ENCODE measurements at regions not wholly inside any gene's neighbourhood (a gene's known extent, or its start where the extent isn't known, plus 50 kb on each side); places are given as distances from the start of the nearest gene placed in this dataset.
"Not testable (repeated sequence)": the region's sequence is repeated elsewhere in the genome, so short reads cannot be mapped to it uniquely, and the experiment has no call there.

GRCh38 chr1:116834595-116834994 lies 75.1 kb upstream of the PTGFRN start:
- Histone ChIP-seq H3K9ac (ENCODE audit: low read length) (no peak overlapping the region), H3K36me3 (ENCODE audit: control insufficient read depth, insufficient read depth, low read length) (no peaks in the 10 kb centered on the region), H3K27me3 (ENCODE audit: control insufficient read depth, insufficient read depth, low read length) (no peaks in the 10 kb centered on the region), H3K27ac (ENCODE audit: low read depth, low read length) (no peak overlapping the region), H3K4me1 (ENCODE audit: control insufficient read depth, insufficient read depth, low read length) (peaks cover 4% of the 10 kb centered on the region), H3K4me3 (ENCODE audit: low read length) (no peak overlapping the region)

DNA sequence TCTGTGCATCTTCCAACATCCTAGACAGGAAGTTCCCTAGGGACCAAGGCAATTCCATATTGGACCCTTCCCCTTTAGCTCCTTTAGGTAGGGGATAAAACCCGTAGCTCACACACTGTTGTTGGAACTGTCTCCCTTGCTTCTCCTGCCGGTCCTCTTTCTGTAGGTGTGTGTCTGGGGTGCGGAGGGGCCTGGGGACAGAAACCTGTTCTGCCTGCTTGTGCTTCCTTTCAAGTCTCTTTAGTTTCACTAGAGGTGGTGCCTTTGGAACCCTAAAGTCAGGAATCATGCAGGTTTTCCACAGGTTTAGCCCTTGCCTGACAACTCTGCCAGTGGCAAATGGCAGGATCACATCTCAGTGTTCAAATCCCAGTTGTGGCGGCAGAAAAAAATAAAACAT lies 74.6 kb upstream of the PTGFRN start:
- H3K27ac ChIP-seq (ENCODE audit: low read depth, low read length) = no peak overlapping the region
- H3K4me3 ChIP-seq (ENCODE audit: low read length) = no peak overlapping the region
- H3K36me3 ChIP-seq (ENCODE audit: control insufficient read depth, insufficient read depth, low read length) = no peaks in the 10 kb centered on the region
- H3K9ac ChIP-seq (ENCODE audit: low read length) = no peak overlapping the region
- H3K4me1 ChIP-seq (ENCODE audit: control insufficient read depth, insufficient read depth, low read length) = peaks cover 4% of the 10 kb centered on the region
- H3K27me3 ChIP-seq (ENCODE audit: control insufficient read depth, insufficient read depth, low read length) = no peaks in the 10 kb centered on the region

- Histone ChIP-seq H3K27ac (ENCODE audit: low read depth, low read length) (no peak overlapping the region), H3K4me1 (ENCODE audit: control insufficient read depth, insufficient read depth, low read length) (peaks cover 4% of the 10 kb centered on the region), H3K27me3 (ENCODE audit: control insufficient read depth, insufficient read depth, low read length) (no peaks in the 10 kb centered on the region), H3K4me3 (ENCODE audit: low read length) (no peak overlapping the region), H3K36me3 (ENCODE audit: control insufficient read depth, insufficient read depth, low read length) (no peaks in the 10 kb centered on the region), H3K9ac (ENCODE audit: low read length) (no peak overlapping the region)
Observed at GRCh38 chr1:116836099-116836498, 73.6 kb upstream of the PTGFRN start.

DNA sequence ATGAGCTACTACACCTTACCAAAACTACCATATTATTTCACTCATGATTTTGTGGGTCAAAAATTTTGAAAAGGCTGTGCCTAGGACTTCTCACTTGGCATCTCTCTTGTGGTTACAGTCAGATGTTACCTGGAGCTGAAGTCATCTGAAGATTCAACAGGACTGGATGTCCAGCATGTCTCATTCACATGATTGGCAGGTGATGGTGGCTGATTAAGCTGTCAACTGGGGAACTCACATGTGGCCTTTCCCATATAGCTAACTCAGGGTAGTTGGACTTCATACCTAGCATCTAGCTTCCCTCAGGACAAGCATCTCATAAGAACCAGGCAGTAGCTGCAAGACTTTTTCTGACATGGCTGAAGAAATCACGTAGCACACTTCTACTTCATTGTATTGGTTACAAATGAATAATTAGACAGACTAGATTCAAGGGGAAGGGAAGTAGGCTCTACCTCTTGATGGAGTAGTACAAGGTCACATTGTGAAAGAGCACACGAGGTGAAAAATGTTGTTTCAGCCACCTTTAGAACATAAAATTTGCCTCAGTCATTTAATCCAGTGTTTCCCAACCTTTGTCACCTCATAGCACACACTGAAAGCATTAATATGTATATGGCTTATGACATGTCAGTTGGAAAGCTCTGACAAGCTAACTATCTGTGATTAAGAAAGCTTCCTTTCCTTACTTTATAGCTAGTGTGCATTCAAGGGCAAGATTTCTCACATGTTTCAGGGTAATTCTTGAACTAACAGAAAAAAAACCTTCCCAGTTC lies 68.0 kb upstream of the PTGFRN start:
- Histone ChIP-seq H3K9ac (ENCODE audit: low read length) (no peak overlapping the region), H3K4me3 (ENCODE audit: low read length) (no peak overlapping the region), H3K4me1 (ENCODE audit: control insufficient read depth, insufficient read depth, low read length) (no peaks in the 10 kb centered on the region), H3K27me3 (ENCODE audit: control insufficient read depth, insufficient read depth, low read length) (no peaks in the 10 kb centered on the region), H3K27ac (ENCODE audit: low read depth, low read length) (no peak overlapping the region), H3K36me3 (ENCODE audit: control insufficient read depth, insufficient read depth, low read length) (no peaks in the 10 kb centered on the region)

- Histone ChIP-seq H3K9ac (ENCODE audit: low read length) (no peak overlapping the region), H3K4me3 (ENCODE audit: low read length) (no peak overlapping the region), H3K27ac (ENCODE audit: low read depth, low read length) (no peak overlapping the region), H3K4me1 (ENCODE audit: control insufficient read depth, insufficient read depth, low read length) (no peaks in the 10 kb centered on the region), H3K36me3 (ENCODE audit: control insufficient read depth, insufficient read depth, low read length) (no peaks in the 10 kb centered on the region), H3K27me3 (ENCODE audit: control insufficient read depth, insufficient read depth, low read length) (no peaks in the 10 kb centered on the region)
Observed at GRCh38 chr1:116842654-116843053, 67.1 kb upstream of the PTGFRN start.

DNA sequence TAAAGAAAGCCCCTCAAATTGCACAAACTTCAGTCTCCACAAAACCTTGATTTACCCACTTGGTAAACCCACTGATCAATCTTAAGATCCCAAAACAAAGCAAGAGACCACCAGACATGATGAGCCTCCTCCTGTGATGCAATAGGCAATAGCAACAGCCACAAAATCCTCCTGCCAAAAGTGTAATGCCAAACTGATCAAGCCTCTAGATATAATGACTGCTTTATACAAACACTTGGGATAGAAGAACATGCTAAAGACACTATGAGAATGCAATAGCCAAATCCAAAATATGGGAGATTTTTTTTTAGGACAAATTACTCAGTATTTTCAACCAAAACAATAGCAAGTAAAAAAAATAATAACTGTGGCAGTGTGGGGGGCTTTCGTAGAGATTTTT lies 64.9 kb upstream of the PTGFRN start:
- H3K36me3 ChIP-seq (ENCODE audit: control insufficient read depth, insufficient read depth, low read length) = no peaks in the 10 kb centered on the region
- H3K27me3 ChIP-seq (ENCODE audit: control insufficient read depth, insufficient read depth, low read length) = no peaks in the 10 kb centered on the region
- H3K9ac ChIP-seq (ENCODE audit: low read length) = no peak overlapping the region
- H3K4me3 ChIP-seq (ENCODE audit: low read length) = no peak overlapping the region
- no peaks in the 10 kb centered on the region for H3K4me1 ChIP-seq (ENCODE audit: control insufficient read depth, insufficient read depth, low read length)
- H3K27ac ChIP-seq (ENCODE audit: low read depth, low read length) = no peak overlapping the region

GRCh38 chr1:116847190-116847589 lies 62.5 kb upstream of the PTGFRN start:
- H3K4me3 ChIP-seq (ENCODE audit: low read length) = no peak overlapping the region
- no peaks in the 10 kb centered on the region for H3K27me3 ChIP-seq (ENCODE audit: control insufficient read depth, insufficient read depth, low read length)
- H3K27ac ChIP-seq (ENCODE audit: low read depth, low read length) = peak overlapping the region; percentile 52
- no peak overlapping the region for H3K9ac ChIP-seq (ENCODE audit: low read length)
- H3K4me1 ChIP-seq (ENCODE audit: control insufficient read depth, insufficient read depth, low read length) = no peaks in the 10 kb centered on the region
- H3K36me3 ChIP-seq (ENCODE audit: control insufficient read depth, insufficient read depth, low read length) = no peaks in the 10 kb centered on the region

GRCh38 chr1:116847688-116848531 lies 61.8 kb upstream of the PTGFRN start:
- Histone ChIP-seq H3K27ac (ENCODE audit: low read depth, low read length) (peak overlapping the region; percentile 52), H3K36me3 (ENCODE audit: control insufficient read depth, insufficient read depth, low read length) (no peaks in the 10 kb centered on the region), H3K4me3 (ENCODE audit: low read length) (no peak overlapping the region), H3K27me3 (ENCODE audit: control insufficient read depth, insufficient read depth, low read length) (no peaks in the 10 kb centered on the region), H3K9ac (ENCODE audit: low read length) (no peak overlapping the region), H3K4me1 (ENCODE audit: control insufficient read depth, insufficient read depth, low read length) (no peaks in the 10 kb centered on the region)

- no peaks in the 10 kb centered on the region for H3K36me3 ChIP-seq (ENCODE audit: control insufficient read depth, insufficient read depth, low read length)
- H3K4me3 ChIP-seq (ENCODE audit: low read length) = no peak overlapping the region
- peaks cover 20% of the 10 kb centered on the region for H3K4me1 ChIP-seq (ENCODE audit: control insufficient read depth, insufficient read depth, low read length)
- H3K9ac ChIP-seq (ENCODE audit: low read length) = no peak overlapping the region
- H3K27ac ChIP-seq (ENCODE audit: low read depth, low read length) = no peak overlapping the region
- no peaks in the 10 kb centered on the region for H3K27me3 ChIP-seq (ENCODE audit: control insufficient read depth, insufficient read depth, low read length)
Observed at GRCh38 chr1:116850436-116850835, 59.3 kb upstream of the PTGFRN start.

DNA sequence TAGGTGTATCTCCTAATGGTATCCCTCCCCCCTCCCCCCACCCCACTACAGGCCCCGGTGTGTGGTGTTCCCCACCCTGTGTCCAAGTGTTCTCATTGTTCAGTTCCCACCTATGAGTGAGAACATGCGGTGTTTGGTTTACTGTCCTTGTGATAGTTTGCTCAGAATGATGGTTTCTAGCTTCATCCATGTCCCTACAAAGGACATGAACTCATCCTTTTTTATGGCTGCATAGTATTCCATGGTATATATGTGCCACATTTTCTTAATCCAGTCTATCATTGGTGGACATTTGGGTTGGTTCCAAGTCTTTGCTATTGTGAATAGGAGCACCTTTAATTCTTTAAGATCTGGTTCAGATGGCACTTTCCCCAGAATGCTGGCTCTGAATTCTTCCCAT lies 58.5 kb upstream of the PTGFRN start:
- not testable (repeated sequence) for H3K4me3 ChIP-seq (ENCODE audit: low read length); H3K27me3 ChIP-seq (ENCODE audit: control insufficient read depth, insufficient read depth, low read length); H3K27ac ChIP-seq (ENCODE audit: low read depth, low read length); H3K9ac ChIP-seq (ENCODE audit: low read length); H3K36me3 ChIP-seq (ENCODE audit: control insufficient read depth, insufficient read depth, low read length)
- H3K4me1 ChIP-seq (ENCODE audit: control insufficient read depth, insufficient read depth, low read length) = peaks cover 28% of the 10 kb centered on the region

- Histone ChIP-seq H3K36me3 (ENCODE audit: control insufficient read depth, insufficient read depth, low read length) (no peaks in the 10 kb centered on the region), H3K27me3 (ENCODE audit: control insufficient read depth, insufficient read depth, low read length) (no peaks in the 10 kb centered on the region), H3K4me1 (ENCODE audit: control insufficient read depth, insufficient read depth, low read length) (peaks cover 29% of the 10 kb centered on the region), H3K9ac (ENCODE audit: low read length) (no peak overlapping the region), H3K27ac (ENCODE audit: low read depth, low read length) (no peak overlapping the region), H3K4me3 (ENCODE audit: low read length) (no peak overlapping the region)
Observed at GRCh38 chr1:116851846-116852245, 57.9 kb upstream of the PTGFRN start.

DNA sequence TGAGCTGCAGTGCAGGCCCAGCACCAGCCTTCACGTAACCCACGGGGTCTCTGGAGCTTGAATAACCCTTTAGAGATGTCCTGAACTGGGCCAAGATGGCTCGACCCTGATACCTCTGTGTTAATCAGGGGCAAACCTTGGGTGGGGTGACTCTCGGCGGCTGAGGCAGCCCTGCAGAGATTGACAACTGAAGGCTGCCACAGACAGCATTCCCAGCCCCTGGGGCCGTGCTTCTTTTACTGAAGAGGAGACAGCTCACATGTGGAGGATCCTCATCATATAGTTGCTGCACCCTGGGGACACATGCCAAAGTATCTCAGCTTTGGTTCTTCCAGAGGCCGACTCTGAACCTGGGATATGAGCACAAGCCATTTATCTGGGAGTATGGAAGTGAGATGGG lies 57.3 kb upstream of the PTGFRN start:
- Histone ChIP-seq H3K27me3 (ENCODE audit: control insufficient read depth, insufficient read depth, low read length) (no peaks in the 10 kb centered on the region), H3K9ac (ENCODE audit: low read length) (no peak overlapping the region), H3K36me3 (ENCODE audit: control insufficient read depth, insufficient read depth, low read length) (no peaks in the 10 kb centered on the region), H3K4me3 (ENCODE audit: low read length) (no peak overlapping the region), H3K27ac (ENCODE audit: low read depth, low read length) (no peak overlapping the region), H3K4me1 (ENCODE audit: control insufficient read depth, insufficient read depth, low read length) (peaks cover 29% of the 10 kb centered on the region)

- H3K27ac ChIP-seq (ENCODE audit: low read depth, low read length) = no peak overlapping the region
- H3K9ac ChIP-seq (ENCODE audit: low read length) = no peak overlapping the region
- no peak overlapping the region for H3K4me3 ChIP-seq (ENCODE audit: low read length)
- H3K4me1 ChIP-seq (ENCODE audit: control insufficient read depth, insufficient read depth, low read length) = peaks cover 29% of the 10 kb centered on the region
- no peaks in the 10 kb centered on the region for H3K36me3 ChIP-seq (ENCODE audit: control insufficient read depth, insufficient read depth, low read length)
- H3K27me3 ChIP-seq (ENCODE audit: control insufficient read depth, insufficient read depth, low read length) = no peaks in the 10 kb centered on the region
Observed at GRCh38 chr1:116852910-116853309, 56.8 kb upstream of the PTGFRN start.
